Activated T-cell treated with anti-CD3 and anti-CD28 coated beads, Interleukin-2, amount 50 U/mL, for 24 hours (primary cell): ENCODE measurements at regions not wholly inside any gene's neighbourhood (a gene's known extent, or its start where the extent isn't known, plus 50 kb on each side); places are given as distances from the start of the nearest gene placed in this dataset.
"Not testable (repeated sequence)": the region's sequence is repeated elsewhere in the genome, so short reads cannot be mapped to it uniquely, and the experiment has no call there.

Source experiments
- DNase-seq: peaks from one replicate; pipeline ENCODE4 v3.0.0-alpha.2; 2020
- H3K27ac Mint-ChIP-seq: 2 replicates; pipeline ENCODE4 v1.8.0; 2020; ENCODE audit warnings: mild to moderate bottlenecking, mixed read lengths
- H3K27me3 Mint-ChIP-seq: 2 replicates; pipeline ENCODE4 v1.8.0; 2020; ENCODE audit warnings: mixed read lengths
- H3K36me3 Mint-ChIP-seq: 2 replicates; pipeline ENCODE4 v1.8.0; 2020; ENCODE audit warnings: low read depth, mixed read lengths
- H3K4me1 Mint-ChIP-seq: 2 replicates; pipeline ENCODE4 v1.8.0; 2020; ENCODE audit warnings: low read depth, mixed read lengths
- H3K4me3 Mint-ChIP-seq: 2 replicates; pipeline ENCODE4 v1.8.0; 2020; ENCODE audit warnings: mild to moderate bottlenecking, moderate library complexity, mixed read lengths
- H3K9me3 Mint-ChIP-seq: 2 replicates; pipeline ENCODE4 v1.8.0; 2020; ENCODE audit warnings: mixed read lengths

GRCh38 chr20:64327223-64327549 lies 71.6 kb downstream of the PCMTD2 start:
- H3K36me3 Mint-ChIP-seq, H3K4me1 Mint-ChIP-seq, DNase-seq, H3K27ac Mint-ChIP-seq, H3K4me3 Mint-ChIP-seq, H3K9me3 Mint-ChIP-seq: not testable (repeated sequence)
- H3K27me3 Mint-ChIP-seq: peaks cover 66% of the 10 kb centered on the region

DNA sequence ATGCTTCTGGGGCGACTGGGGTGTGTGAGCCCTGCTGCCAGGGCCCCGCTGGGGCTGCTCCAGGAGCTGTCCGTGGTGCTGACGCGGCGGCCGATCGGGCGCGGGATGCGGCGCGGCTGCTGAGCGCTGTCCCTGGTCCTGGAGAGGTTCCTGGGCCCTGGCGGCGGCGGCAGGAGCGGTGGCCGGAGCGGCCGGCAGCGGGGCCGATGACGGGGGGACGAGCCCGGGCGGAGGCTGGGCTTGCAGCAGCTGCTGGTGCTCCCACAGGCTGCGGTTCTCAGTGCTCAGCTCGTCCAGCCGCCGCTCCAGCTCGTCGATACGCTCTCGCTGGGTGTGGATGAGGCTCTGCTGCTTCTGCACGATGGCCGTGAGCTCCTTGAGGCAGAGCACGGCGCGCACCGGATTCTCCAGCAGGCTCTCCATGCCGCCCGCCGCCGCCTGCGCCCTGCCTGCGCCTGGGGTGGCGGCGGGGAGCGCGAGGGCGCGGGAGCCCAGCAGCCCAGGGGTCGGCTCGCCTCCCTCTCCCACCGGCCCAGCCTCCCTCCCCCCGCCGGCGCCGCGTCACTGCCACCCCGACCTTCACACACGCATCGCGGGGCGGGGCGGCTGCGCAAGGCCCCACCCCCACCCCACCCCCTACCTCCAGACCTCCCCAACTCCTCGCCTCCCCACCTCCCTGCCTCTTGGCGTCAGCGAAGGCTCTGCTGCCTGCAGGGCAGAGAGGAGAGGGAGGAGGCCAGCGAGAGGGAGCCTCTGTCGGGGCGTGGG lies 72.2 kb downstream of the PCMTD2 start:
- H3K4me1 Mint-ChIP-seq, H3K9me3 Mint-ChIP-seq: not testable (repeated sequence)

DNA sequence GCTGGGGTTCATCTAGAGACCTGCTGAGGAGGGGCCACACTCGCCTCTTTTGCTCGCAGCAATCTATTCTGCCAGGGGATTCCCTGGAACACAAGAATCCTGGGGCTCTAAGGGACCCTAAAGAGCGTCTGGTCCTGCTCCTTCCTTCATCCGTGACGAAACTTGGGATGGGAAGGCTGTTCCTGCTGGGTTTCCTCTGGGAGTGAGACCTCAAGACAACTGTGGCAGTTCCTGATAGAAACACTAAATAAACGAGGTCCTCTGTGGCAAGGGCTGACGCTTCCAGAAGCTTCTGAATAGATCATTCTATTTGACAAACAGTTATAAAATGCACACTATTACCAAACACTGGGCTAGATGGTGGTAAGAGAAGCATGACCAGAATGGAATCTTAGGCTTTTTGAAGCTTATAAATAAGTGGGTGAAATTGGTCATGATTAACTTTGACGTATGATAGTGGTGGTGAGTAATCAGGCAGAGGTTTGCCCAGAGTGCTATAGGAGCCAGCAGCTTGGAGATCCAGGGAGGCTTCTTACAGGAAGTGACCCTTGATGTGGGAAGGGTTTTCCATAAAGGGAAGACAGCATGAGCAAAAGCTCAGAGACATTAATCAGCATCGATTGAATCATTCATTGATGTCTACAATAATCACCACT lies 73.2 kb downstream of the PCMTD2 start:
- H3K4me1 Mint-ChIP-seq, H3K36me3 Mint-ChIP-seq, H3K27ac Mint-ChIP-seq, H3K4me3 Mint-ChIP-seq, DNase-seq, H3K9me3 Mint-ChIP-seq: not testable (repeated sequence)
- peaks cover 69% of the 10 kb centered on the region for H3K27me3 Mint-ChIP-seq

More for the DNA sequence above, 72.2 kb downstream of the PCMTD2 start:
- H3K36me3 Mint-ChIP-seq, H3K27ac Mint-ChIP-seq, DNase-seq, H3K4me3 Mint-ChIP-seq: not testable (repeated sequence)
- H3K27me3 Mint-ChIP-seq: peaks cover 67% of the 10 kb centered on the region

GRCh38 chr20:64332627-64333026 lies 77.1 kb downstream of the PCMTD2 start:
- DNase-seq, H3K4me1 Mint-ChIP-seq, H3K36me3 Mint-ChIP-seq, H3K27ac Mint-ChIP-seq, H3K9me3 Mint-ChIP-seq, H3K4me3 Mint-ChIP-seq: not testable (repeated sequence)
- H3K27me3 Mint-ChIP-seq: peaks cover 47% of the 10 kb centered on the region
